Memory B cell (primary cell): ENCODE measurements at regions not wholly inside any gene's neighbourhood (a gene's known extent, or its start where the extent isn't known, plus 50 kb on each side); places are given as distances from the start of the nearest gene placed in this dataset.

Experiments
- ATAC-seq: fragments of 150-1000 bp; cut with Tn5 transposase; 2 replicates; pipeline ENCODE4 v1.10.0; 2021; ENCODE audit warnings: low read depth, mild to moderate bottlenecking, moderate library complexity
- DNase-seq, 2 donors: peaks; one replicate each; pipeline ENCODE4 v3.0.0; 2022; ENCODE audit warnings: low spot score in 2 of 2
- H3K27ac Mint-ChIP-seq: one replicate; pipeline ENCODE4 v1.8.0; 2022; ENCODE audit warnings: mild to moderate bottlenecking, moderate library complexity, mixed read lengths
- H3K27me3 Mint-ChIP-seq: one replicate; pipeline ENCODE4 v1.8.0; 2022; ENCODE audit warnings: mixed read lengths
- H3K36me3 Mint-ChIP-seq: one replicate; pipeline ENCODE4 v1.8.0; 2022; ENCODE audit warnings: mild to moderate bottlenecking, mixed read lengths
- H3K4me1 Mint-ChIP-seq: one replicate; pipeline ENCODE4 v1.8.0; 2022; ENCODE audit warnings: mixed read lengths
- H3K4me3 Mint-ChIP-seq: one replicate; pipeline ENCODE4 v1.8.0; 2022; ENCODE audit warnings: mild to moderate bottlenecking, moderate library complexity, mixed read lengths
- H3K9me3 Mint-ChIP-seq: one replicate; pipeline ENCODE4 v1.8.0; 2022; ENCODE audit warnings: mixed read lengths

GRCh38 chr4:14583331-14583730 lies 418.9 kb upstream of the CPEB2 start:
- no peak for DNase-seq
- Mint-ChIP-seq H3K9me3 (peaks cover 5% of the 10 kb centered on the region), H3K27me3 (peaks cover 8% of the 10 kb centered on the region), H3K4me3 (no peak overlapping the region), H3K36me3 (no peaks in the 10 kb centered on the region), H3K27ac (no peak overlapping the region), H3K4me1 (no peaks in the 10 kb centered on the region)
- ATAC-seq = no peak

GRCh38 chr4:14583752-14584151 lies 418.5 kb upstream of the CPEB2 start:
- no peak for DNase-seq
- Mint-ChIP-seq H3K4me3 (no peak overlapping the region), H3K27me3 (peaks cover 8% of the 10 kb centered on the region), H3K36me3 (no peaks in the 10 kb centered on the region), H3K9me3 (peaks cover 5% of the 10 kb centered on the region), H3K4me1 (no peaks in the 10 kb centered on the region), H3K27ac (no peak overlapping the region)
- no peak for ATAC-seq

GRCh38 chr4:14592950-14593349 lies 409.3 kb upstream of the CPEB2 start:
- H3K4me1 Mint-ChIP-seq = peaks cover 3% of the 10 kb centered on the region
- ATAC-seq (no peak), DNase-seq (no peak)
- H3K27ac Mint-ChIP-seq = no peak overlapping the region
- H3K4me3 Mint-ChIP-seq = no peak overlapping the region
- no peaks in the 10 kb centered on the region for H3K36me3 Mint-ChIP-seq
- no peaks in the 10 kb centered on the region for H3K27me3 Mint-ChIP-seq
- no peaks in the 10 kb centered on the region for H3K9me3 Mint-ChIP-seq

- H3K27ac Mint-ChIP-seq = no peak overlapping the region
- H3K27me3 Mint-ChIP-seq = no peaks in the 10 kb centered on the region
- no peak overlapping the region for H3K4me3 Mint-ChIP-seq
- peaks cover 3% of the 10 kb centered on the region for H3K4me1 Mint-ChIP-seq
- no peak for DNase-seq
- ATAC-seq = no peak
- H3K36me3 Mint-ChIP-seq = no peaks in the 10 kb centered on the region
- H3K9me3 Mint-ChIP-seq = no peaks in the 10 kb centered on the region
Observed at GRCh38 chr4:14596028-14596427, 406.3 kb upstream of the CPEB2 start.

- ATAC-seq (no peak), DNase-seq (no peak)
- Mint-ChIP-seq H3K36me3 (no peaks in the 10 kb centered on the region), H3K27me3 (no peaks in the 10 kb centered on the region), H3K4me1 (peaks cover 3% of the 10 kb centered on the region), H3K4me3 (no peak overlapping the region), H3K27ac (no peak overlapping the region), H3K9me3 (no peaks in the 10 kb centered on the region)
Observed at GRCh38 chr4:14596437-14596836, 405.8 kb upstream of the CPEB2 start.

- Mint-ChIP-seq H3K4me1 (peaks cover 3% of the 10 kb centered on the region), H3K9me3 (no peaks in the 10 kb centered on the region), H3K36me3 (no peaks in the 10 kb centered on the region), H3K27me3 (no peaks in the 10 kb centered on the region), H3K27ac (no peak overlapping the region), H3K4me3 (no peak overlapping the region)
- DNase-seq (no peak), ATAC-seq (no peak)
Observed at GRCh38 chr4:14596904-14597303, 405.4 kb upstream of the CPEB2 start.

- Mint-ChIP-seq H3K27ac (no peak overlapping the region), H3K36me3 (no peaks in the 10 kb centered on the region), H3K4me1 (no peaks in the 10 kb centered on the region)
Observed at GRCh38 chr4:14602206-14602605, 400.1 kb upstream of the CPEB2 start.

GRCh38 chr4:14607001-14607400 lies 395.3 kb upstream of the CPEB2 start:
- H3K36me3 Mint-ChIP-seq = no peaks in the 10 kb centered on the region
- DNase-seq = no peak
- no peaks in the 10 kb centered on the region for H3K27me3 Mint-ChIP-seq
- H3K9me3 Mint-ChIP-seq = no peaks in the 10 kb centered on the region
- peak; percentile 32 for ATAC-seq
- H3K4me3 Mint-ChIP-seq = no peak overlapping the region
- H3K4me1 Mint-ChIP-seq = no peaks in the 10 kb centered on the region
- no peak overlapping the region for H3K27ac Mint-ChIP-seq

More at GRCh38 chr4:14602206-14602605, 400.1 kb upstream of the CPEB2 start:
- Mint-ChIP-seq H3K9me3 (no peaks in the 10 kb centered on the region), H3K27me3 (no peaks in the 10 kb centered on the region), H3K4me3 (no peak overlapping the region)
- ATAC-seq = no peak
- no peak for DNase-seq

GRCh38 chr4:14607578-14607977 lies 394.7 kb upstream of the CPEB2 start:
- Mint-ChIP-seq H3K9me3 (no peaks in the 10 kb centered on the region), H3K4me1 (no peaks in the 10 kb centered on the region), H3K27me3 (no peaks in the 10 kb centered on the region), H3K36me3 (no peaks in the 10 kb centered on the region), H3K4me3 (no peak overlapping the region), H3K27ac (no peak overlapping the region)
- ATAC-seq (no peak), DNase-seq (no peak)

- Mint-ChIP-seq H3K9me3 (no peaks in the 10 kb centered on the region), H3K27me3 (no peaks in the 10 kb centered on the region), H3K36me3 (no peaks in the 10 kb centered on the region), H3K27ac (no peak overlapping the region), H3K4me3 (no peak overlapping the region), H3K4me1 (no peaks in the 10 kb centered on the region)
- no peak for ATAC-seq
- no peak for DNase-seq
Observed at GRCh38 chr4:14608630-14609029, 393.7 kb upstream of the CPEB2 start.

GRCh38 chr4:14614840-14615239 lies 387.4 kb upstream of the CPEB2 start:
- ATAC-seq = no peak
- no peak overlapping the region for H3K27ac Mint-ChIP-seq
- H3K27me3 Mint-ChIP-seq = peaks cover 2% of the 10 kb centered on the region

GRCh38 chr4:14615671-14616070 lies 386.6 kb upstream of the CPEB2 start:
- DNase-seq (no peak), ATAC-seq (no peak)
- H3K27ac Mint-ChIP-seq = no peak overlapping the region
- no peaks in the 10 kb centered on the region for H3K36me3 Mint-ChIP-seq
- H3K4me1 Mint-ChIP-seq = no peaks in the 10 kb centered on the region
- H3K9me3 Mint-ChIP-seq = no peaks in the 10 kb centered on the region
- H3K4me3 Mint-ChIP-seq = no peak overlapping the region
- H3K27me3 Mint-ChIP-seq = peaks cover 2% of the 10 kb centered on the region

More at GRCh38 chr4:14614840-14615239, 387.4 kb upstream of the CPEB2 start:
- H3K9me3 Mint-ChIP-seq = no peaks in the 10 kb centered on the region
- H3K4me3 Mint-ChIP-seq = no peak overlapping the region
- no peaks in the 10 kb centered on the region for H3K36me3 Mint-ChIP-seq
- H3K4me1 Mint-ChIP-seq = no peaks in the 10 kb centered on the region
- no peak for DNase-seq

GRCh38 chr4:14620567-14621141 lies 381.6 kb upstream of the CPEB2 start:
- ATAC-seq (no peak), DNase-seq (no peak)
- Mint-ChIP-seq H3K4me3 (no peak overlapping the region), H3K27me3 (no peaks in the 10 kb centered on the region), H3K36me3 (no peaks in the 10 kb centered on the region), H3K4me1 (no peaks in the 10 kb centered on the region), H3K27ac (no peak overlapping the region), H3K9me3 (peaks cover 4% of the 10 kb centered on the region)

- Mint-ChIP-seq H3K4me1 (no peaks in the 10 kb centered on the region), H3K9me3 (peaks cover 4% of the 10 kb centered on the region), H3K27me3 (peaks cover under 1% of the 10 kb centered on the region), H3K4me3 (no peak overlapping the region), H3K27ac (no peak overlapping the region), H3K36me3 (no peaks in the 10 kb centered on the region)
- ATAC-seq (no peak), DNase-seq (no peak)
Observed at GRCh38 chr4:14621731-14622463, 380.4 kb upstream of the CPEB2 start.

GRCh38 chr4:14627038-14627437 lies 375.2 kb upstream of the CPEB2 start:
- DNase-seq = no peak
- ATAC-seq = no peak
- Mint-ChIP-seq H3K36me3 (no peaks in the 10 kb centered on the region), H3K9me3 (peaks cover 4% of the 10 kb centered on the region), H3K4me1 (no peaks in the 10 kb centered on the region), H3K27ac (no peak overlapping the region), H3K27me3 (peaks cover 2% of the 10 kb centered on the region), H3K4me3 (no peak overlapping the region)
